HepG2 (cell line): ENCODE measurements at regions not wholly inside any gene's neighbourhood (a gene's known extent, or its start where the extent isn't known, plus 50 kb on each side); places are given as distances from the start of the nearest gene placed in this dataset.

Experiments used
- ATAC-seq: fragments of 200-7000 bp; cut with Tn5 transposase; 3 replicates; pipeline ENCODE4 v1.9.1; 2020; ENCODE audit warnings: mild to moderate bottlenecking, moderate library complexity
- BruUV-seq: library from RNA; stranded (reverse); fragments of 400-500 nt; replicated peaks from 2 replicates; lab custom pipeline; 2021; lab: Mats Ljungman, UMichigan
- CTCF ChIA-PET: fragments of 300-600 bp; formaldehyde crosslinking; extraction: SDS; loops from one replicate; lab custom pipeline; 2021; ENCODE audit warnings: low total read pairs, inconsistent platforms, low intra/inter-chr PET ratio; lab: Yijun Ruan, JAX
- POLR2A ChIA-PET: fragments of 350-600 bp; sonication (Branson Sonifier 250); formaldehyde crosslinking; loops from one replicate; lab custom pipeline; 2020; ENCODE audit warnings: antibody characterized with exemption, inconsistent platforms; lab: Yijun Ruan, JAX
- DNase-seq: peaks from one replicate; pipeline ENCODE4 v3.0.0-alpha.2; 2015; ENCODE audit warnings: low spot score
- FAIRE-seq: peaks from 3 replicates; lab custom pipeline; 2011; peaks lifted over from hg19 to GRCh38; lab: Jason Lieb, UNC
- H2AFZ ChIP-seq: one replicate; pipeline ENCODE4 v1.6.1; 2011; ENCODE audit warnings: low read length, inconsistent platforms
- H3K27ac ChIP-seq: fragments of 300-600 bp; 3 replicates; pipeline ENCODE4 v1.8.0; 2011; ENCODE audit warnings: mixed run types, mild to moderate bottlenecking, mixed read lengths, low read length, inconsistent platforms; ENCODE audit not compliant: insufficient read depth; ENCODE audit errors: extremely low read length
- H3K27me3 ChIP-seq, 2 experiments: fragments of 200-600 bp in 1 of 2; 2 replicates in 1 of 2; 3 replicates in 1 of 2; pipeline versions ENCODE4 v1.6.0 to v1.8.0; 2011; ENCODE audit warnings: low read length in 2 of 2, mild to moderate bottlenecking in 2 of 2, moderate library complexity in 2 of 2, inconsistent platforms in 1 of 2; ENCODE audit not compliant: insufficient read depth in 2 of 2, control insufficient read depth in 1 of 2
- H3K36me3 ChIP-seq, 2 experiments: fragments of 200-600 bp in 1 of 2; replicated peaks in 1 of 2; 2 replicates in 1 of 2; 3 replicates in 1 of 2; pipeline versions ENCODE4 v1.5.1 to v1.8.0; 2011; ENCODE audit warnings: low read length in 2 of 2, inconsistent platforms in 1 of 2; ENCODE audit not compliant: insufficient read depth in 2 of 2, control insufficient read depth in 1 of 2
- H3K4me1 ChIP-seq: 2 replicates; pipeline ENCODE4 v1.5.1; 2012; ENCODE audit warnings: low read length, inconsistent platforms; ENCODE audit not compliant: insufficient read depth
- H3K4me2 ChIP-seq: 2 replicates; pipeline ENCODE4 v1.6.0; 2011; ENCODE audit warnings: low read depth, low read length, inconsistent platforms
- H3K4me3 ChIP-seq, 3 experiments: fragments of 200-600 bp in 1 of 3; sonication (generic), shearing (Covaris generic) in 1 of 3; replicated peaks in 1 of 3; 2 replicates each; pipeline ENCODE4 v1.5.1; 2011 to 2016; ENCODE audit warnings: low read length in 3 of 3, inconsistent platforms in 2 of 3, low read depth in 2 of 3, mild to moderate bottlenecking in 2 of 3, control low read depth in 1 of 3, mixed read lengths in 1 of 3; ENCODE audit not compliant: insufficient read depth in 1 of 3
- H3K79me2 ChIP-seq: one replicate; pipeline ENCODE4 v1.6.1; 2011; ENCODE audit warnings: low read length, inconsistent platforms; ENCODE audit not compliant: insufficient read depth
- H3K9ac ChIP-seq: 2 replicates; pipeline ENCODE4 v1.6.0; 2011; ENCODE audit warnings: mild to moderate bottlenecking, low read depth, low read length, inconsistent platforms; ENCODE audit not compliant: insufficient read depth
- H3K9me3 ChIP-seq: 2 replicates; pipeline ENCODE4 v1.5.1; 2012; ENCODE audit warnings: mild to moderate bottlenecking, low read length
- H4K20me1 ChIP-seq: 2 replicates; pipeline ENCODE4 v1.6.0; 2011; ENCODE audit warnings: inconsistent platforms, mild to moderate bottlenecking, low read length, moderate library complexity; ENCODE audit not compliant: insufficient read depth
- ELF4 ChIP-seq: sonication (generic); formaldehyde crosslinking; IDR thresholded peaks from 2 replicates; pipeline ENCODE4 v1.5.0; 2020; ENCODE audit warnings: missing genetic modification reagents, mild to moderate bottlenecking, moderate library complexity, borderline replicate concordance
- JUN ChIP-seq: sonication (generic); formaldehyde crosslinking; IDR thresholded peaks from 2 replicates; pipeline ENCODE4 v1.4.0; 2020; ENCODE audit warnings: mild to moderate bottlenecking, missing genetic modification reagents
- KDM5B ChIP-seq: sonication (generic); formaldehyde crosslinking; IDR thresholded peaks from 2 replicates; pipeline ENCODE4 v1.4.0; 2020; ENCODE audit warnings: missing genetic modification reagents, mild to moderate bottlenecking, borderline replicate concordance
- SP140L ChIP-seq: sonication (generic); formaldehyde crosslinking; IDR thresholded peaks from 2 replicates; pipeline ENCODE4 v1.4.0; 2020; ENCODE audit warnings: missing genetic modification reagents, borderline replicate concordance
- TAF1 ChIP-seq: sonication (generic); formaldehyde crosslinking; IDR thresholded peaks from 2 replicates; pipeline ENCODE4 v1.4.0; 2020; ENCODE audit warnings: missing genetic modification reagents
- ZBTB20 ChIP-seq: sonication (generic); formaldehyde crosslinking; IDR thresholded peaks from 2 replicates; pipeline ENCODE4 v1.8.1; 2023; ENCODE audit warnings: missing genetic modification reagents, low read depth, mild to moderate bottlenecking, borderline replicate concordance
- ZNF101 ChIP-seq: sonication (generic); formaldehyde crosslinking; IDR thresholded peaks from 2 replicates; pipeline ENCODE4 v1.4.0; 2020; ENCODE audit warnings: mild to moderate bottlenecking, low read depth, missing genetic modification reagents, borderline replicate concordance
- ZNF747 ChIP-seq: sonication (generic); formaldehyde crosslinking; IDR thresholded peaks from 2 replicates; pipeline ENCODE4 v1.8.1; 2023; ENCODE audit warnings: missing genetic modification reagents, mild to moderate bottlenecking, borderline replicate concordance
- WGBS: methylation state at CpG from one replicate; pipeline ENCODE4 v1.1.6; 2017; ENCODE audit warnings: low lambda C conversion rate; 5-methylcytosine and 5-hydroxymethylcytosine counted together
- in situ Hi-C: cut with HindIII; loops from 2 replicates; pipeline ENCODE4 v1.10.0; 2017; ENCODE audit warnings: low pct_unique_long_range_greater_than_20kb; ENCODE audit not compliant: extremely low pct_ligation_motif_present
- intact Hi-C: fragments of 100-400 bp; cut with micrococcal nuclease; formaldehyde crosslinking; loops from one replicate; pipeline ENCODE4 v1.10.0; 2022; ENCODE audit not compliant: unreplicated experiment
- TF ChIP-seq, protein P1 (sequence below): sonication (generic); formaldehyde crosslinking; IDR thresholded peaks from 2 replicates; pipeline ENCODE4 v1.5.1; 2020; ENCODE audit warnings: mild to moderate bottlenecking, missing genetic modification reagents, borderline replicate concordance

DNA sequence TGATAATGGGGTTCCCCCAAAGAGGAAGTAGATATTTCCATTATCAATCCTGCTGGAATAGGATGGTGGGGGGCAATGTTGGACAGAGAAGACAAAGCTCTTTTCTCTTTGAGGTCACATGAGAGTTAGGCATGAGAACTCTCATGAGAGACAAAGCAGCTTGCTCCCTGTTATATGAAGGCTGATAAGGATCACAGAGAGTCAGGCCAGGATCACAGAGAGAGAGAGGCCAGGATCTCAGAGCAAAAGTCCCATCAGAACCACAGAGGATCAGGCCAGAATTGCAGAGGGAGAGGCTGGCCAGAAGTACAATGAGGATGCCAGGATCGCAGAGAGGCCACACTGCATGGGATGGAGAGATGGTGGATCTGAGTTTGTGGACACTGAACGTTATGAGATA is 457.1 kb downstream of the LPIN1 start (continued):
- TF ChIP-seq SP140L (CRISPR knock-in tag), result no peak
- TF ChIP-seq ZBTB20 (CRISPR knock-in tag), result no peak
- TF ChIP-seq KDM5B (CRISPR knock-in tag), result no peak
- TF ChIP-seq ELF4 (CRISPR knock-in tag), result no peak
- TF ChIP-seq, all 625 proteins: peak for 0

DNA sequence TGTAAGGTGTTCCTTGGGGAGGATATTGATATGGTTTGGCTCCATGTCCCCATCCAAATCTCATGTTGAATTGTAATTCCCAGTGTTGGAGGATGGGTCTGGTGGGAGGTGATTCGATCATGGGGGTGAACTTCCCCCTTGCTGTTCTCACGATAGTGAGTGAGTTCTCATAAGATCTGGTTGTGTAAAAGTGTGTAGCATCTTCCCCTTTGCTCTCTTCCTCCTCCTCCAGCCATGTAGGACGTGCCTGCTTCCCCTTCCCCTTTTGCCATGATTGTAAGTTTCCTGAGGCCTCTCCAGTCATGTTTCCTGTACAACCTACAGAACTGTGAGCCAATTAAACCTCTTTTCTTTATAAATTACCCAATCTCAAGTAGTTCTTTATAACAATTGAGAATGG is 458.7 kb downstream of the LPIN1 start:
- WGBS, result 0% methylated on average over 3 of the region's 3 CpGs
- H4K20me1 ChIP-seq, result no peaks in the 10 kb centered on the region
- H3K4me3 ChIP-seq, result no peak overlapping the region
- BruUV-seq, result no TSS peak
- ChIA-PET CTCF (no interaction called here), POLR2A (no interaction called here)
- no peak overlapping the region for H3K27ac ChIP-seq
- peaks cover 0 to 4% of the 10 kb centered on the region in 2 experiments; a peak in 2 of 5 replicates for H3K27me3 ChIP-seq
- ATAC-seq, result no peak
- no peaks in the 10 kb centered on the region for H3K9me3 ChIP-seq
- no peaks in the 10 kb centered on the region for H3K79me2 ChIP-seq
- H3K4me2 ChIP-seq, result no peak overlapping the region
- H3K36me3 ChIP-seq, result no peaks in the 10 kb centered on the region
- H3K4me1 ChIP-seq, result no peaks in the 10 kb centered on the region
- in situ Hi-C loops (no loop called here), intact Hi-C loops (no loop called here)
- no peak overlapping the region for H2AFZ ChIP-seq
- no peak for FAIRE-seq
- H3K9ac ChIP-seq, result no peak overlapping the region
- no peak for DNase-seq
- no peak for TF ChIP-seq JUN (CRISPR knock-in tag)
- no peak for TF ChIP-seq TAF1

DNA sequence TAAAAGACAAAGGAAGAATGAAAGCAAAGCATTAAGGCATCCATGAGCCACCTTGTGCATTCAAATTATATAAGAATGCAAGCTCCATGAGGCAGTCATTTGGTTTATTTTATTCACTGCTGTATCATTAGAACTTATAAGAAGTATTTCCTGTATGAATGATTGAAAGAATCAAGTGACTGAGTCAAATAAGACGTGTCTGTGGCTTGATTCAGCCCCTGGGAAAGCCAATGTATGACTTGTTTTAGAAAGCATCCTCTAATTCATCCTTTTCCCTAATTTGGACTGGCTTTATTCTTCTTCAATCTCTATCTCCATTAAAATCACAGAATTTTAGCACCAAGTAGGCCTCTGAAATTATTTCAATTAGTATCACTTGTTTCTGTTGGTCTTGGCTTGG is 461.1 kb downstream of the LPIN1 start:
- H3K36me3 ChIP-seq, result no peaks in the 10 kb centered on the region
- no peak overlapping the region for H3K4me3 ChIP-seq
- no peaks in the 10 kb centered on the region for H3K9me3 ChIP-seq
- H3K27ac ChIP-seq, result no peak overlapping the region
- no peaks in the 10 kb centered on the region for H3K79me2 ChIP-seq
- intact Hi-C loops (no loop called here), in situ Hi-C loops (no loop called here)
- no TSS peak for BruUV-seq
- 0% methylated on average over 1 of the region's 1 CpG for WGBS
- ChIA-PET POLR2A (no interaction called here), CTCF (no interaction called here)
- no peak overlapping the region for H2AFZ ChIP-seq
- ATAC-seq (no peak), FAIRE-seq (no peak), DNase-seq (no peak)
- TF ChIP-seq ZNF101 (CRISPR knock-in tag) (no peak), ZNF747 (CRISPR knock-in tag) (no peak)
- TF ChIP-seq, protein P1, sequence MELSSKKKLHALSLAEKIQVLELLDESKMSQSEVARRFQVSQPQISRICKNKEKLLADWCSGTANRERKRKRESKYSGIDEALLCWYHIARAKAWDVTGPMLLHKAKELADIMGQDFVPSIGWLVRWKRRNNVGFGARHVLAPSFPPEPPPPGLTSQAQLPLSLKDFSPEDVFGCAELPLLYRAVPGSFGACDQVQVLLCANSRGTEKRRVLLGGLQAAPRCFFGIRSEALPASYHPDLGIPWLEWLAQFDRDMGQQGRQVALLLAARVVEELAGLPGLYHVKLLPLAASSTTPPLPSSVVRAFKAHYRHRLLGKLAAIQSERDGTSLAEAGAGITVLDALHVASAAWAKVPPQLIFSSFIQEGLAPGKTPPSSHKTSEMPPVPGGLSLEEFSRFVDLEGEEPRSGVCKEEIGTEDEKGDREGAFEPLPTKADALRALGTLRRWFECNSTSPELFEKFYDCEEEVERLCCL (CRISPR knock-in tag), result no peak
- no peaks in the 10 kb centered on the region for H3K4me1 ChIP-seq
- peaks cover 0 to 9% of the 10 kb centered on the region in 2 experiments; a peak in 2 of 5 replicates for H3K27me3 ChIP-seq
- no peaks in the 10 kb centered on the region for H4K20me1 ChIP-seq
- no peak overlapping the region for H3K9ac ChIP-seq
- H3K4me2 ChIP-seq, result no peak overlapping the region
